NCI-H82 (cell line): ENCODE measurements at regions not wholly inside any gene's neighbourhood (a gene's known extent, or its start where the extent isn't known, plus 50 kb on each side); places are given as distances from the start of the nearest gene placed in this dataset.
"Not testable (repeated sequence)": the region's sequence is repeated elsewhere in the genome, so short reads cannot be mapped to it uniquely, and the experiment has no call there.

Experiments used
- DNase-seq: peaks from one replicate; lab custom pipeline; 2025; lab: John Stamatoyannopoulos, UW

GRCh38 chr6:71602385-71603007, 283.9 kb upstream of the RIMS1 start:
- no peak for DNase-seq

- DNase-seq = no peak
Observed at GRCh38 chr6:71603021-71603420, 283.3 kb upstream of the RIMS1 start.

DNA sequence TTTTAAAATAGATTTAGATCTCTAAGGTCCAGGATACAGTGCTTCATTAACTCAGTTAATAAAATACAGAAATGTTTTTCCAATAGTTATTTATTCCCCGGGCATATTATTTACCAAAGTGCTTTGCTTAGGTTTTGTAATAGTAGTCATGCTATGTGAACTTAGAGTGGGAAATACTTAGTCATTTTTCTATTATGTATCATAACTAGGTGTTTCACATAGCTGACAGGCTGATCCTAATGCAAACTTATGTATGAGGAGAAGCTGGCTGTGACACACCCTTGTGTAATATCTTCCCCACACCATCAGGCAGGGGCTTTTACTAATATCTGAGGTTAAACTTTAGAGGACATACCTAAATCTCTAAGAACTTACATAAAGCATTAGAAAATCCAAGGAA, 277.7 kb upstream of the RIMS1 start:
- no peak for DNase-seq

DNA sequence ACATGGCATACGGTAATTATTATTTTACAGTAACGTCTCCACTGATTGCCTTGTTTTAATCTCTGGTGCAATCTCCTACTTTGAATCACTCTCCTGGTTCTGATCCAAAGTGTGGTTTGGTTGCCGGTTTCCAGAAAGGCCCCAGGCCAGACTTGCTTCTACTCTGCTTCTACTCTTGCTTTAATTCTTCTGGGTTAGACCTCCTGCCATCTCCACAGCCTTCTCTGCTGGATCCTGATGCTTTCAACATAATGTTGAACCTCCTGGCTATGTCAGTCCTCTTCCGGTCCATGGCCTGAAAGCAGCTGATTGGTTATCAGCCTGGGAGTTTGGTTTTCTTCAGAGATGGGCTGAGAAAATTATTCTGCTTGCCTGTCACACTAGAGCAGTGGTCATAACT, 266.5 kb upstream of the RIMS1 start:
- DNase-seq = no peak

DNA sequence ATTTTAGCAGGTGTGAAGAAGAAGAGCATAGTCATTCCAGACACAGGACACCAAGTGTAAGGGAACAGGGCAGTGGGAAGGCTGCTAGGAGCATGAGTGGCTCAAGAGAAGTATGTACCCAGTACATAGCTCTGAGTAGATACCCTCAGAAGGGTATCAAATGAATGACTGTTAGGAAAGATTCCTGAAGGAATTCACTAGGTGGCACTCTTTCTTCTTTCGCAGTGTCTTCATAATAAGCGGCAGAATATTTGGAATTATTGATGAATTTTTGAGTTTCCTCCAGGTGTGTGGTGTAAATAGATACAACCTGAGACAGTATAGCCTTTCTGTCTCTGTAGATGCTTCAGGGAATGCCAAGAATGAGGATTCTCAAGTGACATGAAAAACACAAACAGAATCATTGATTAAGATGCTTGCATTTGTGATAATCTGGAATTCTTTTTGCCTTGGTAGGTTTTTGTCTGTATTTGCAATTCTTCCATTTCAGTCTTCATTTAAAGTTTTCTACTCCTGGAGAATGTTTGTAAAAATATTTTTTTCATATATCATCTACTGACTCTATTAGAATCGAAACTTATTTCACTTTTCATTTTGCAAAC, 264.3 kb upstream of the RIMS1 start:
- DNase-seq = peak; percentile 30

DNA sequence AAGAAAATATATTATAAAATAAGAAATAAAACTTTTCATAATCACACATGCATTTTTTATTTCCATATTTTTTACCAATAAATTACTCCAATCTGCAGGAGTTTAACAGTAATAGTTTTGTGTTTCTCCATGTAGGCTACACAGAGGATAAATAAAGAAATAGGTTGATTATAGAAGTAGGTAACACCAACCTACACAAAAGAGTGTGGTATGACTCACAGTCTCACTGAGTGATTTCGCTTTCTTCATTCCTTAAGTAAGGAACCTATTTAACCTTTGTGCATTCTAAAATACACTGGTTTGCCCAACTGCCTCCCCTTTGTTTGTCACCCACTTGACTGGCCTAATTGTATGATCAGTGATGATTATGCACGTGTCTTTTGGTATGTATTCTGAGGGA, 244.2 kb upstream of the RIMS1 start:
- DNase-seq = no peak

DNA sequence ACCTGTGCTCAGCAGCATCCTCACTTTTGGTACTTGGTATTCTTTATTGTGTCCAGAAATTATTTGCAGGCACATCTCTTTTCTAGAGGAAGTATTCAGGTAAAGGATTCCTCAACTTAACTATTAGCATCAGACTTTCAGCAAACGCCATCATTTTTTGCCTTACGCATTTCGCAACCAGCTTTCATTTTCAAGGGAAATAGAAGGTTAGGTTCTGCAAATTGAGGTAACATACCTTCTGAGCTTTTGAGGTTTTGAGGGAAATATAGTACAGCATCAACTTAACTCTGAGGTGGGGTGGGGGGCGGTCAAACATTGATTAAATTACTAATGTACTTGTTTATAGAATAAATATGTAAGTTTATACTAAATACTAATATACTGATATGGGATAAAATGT, 243.6 kb upstream of the RIMS1 start:
- no peak for DNase-seq

DNA sequence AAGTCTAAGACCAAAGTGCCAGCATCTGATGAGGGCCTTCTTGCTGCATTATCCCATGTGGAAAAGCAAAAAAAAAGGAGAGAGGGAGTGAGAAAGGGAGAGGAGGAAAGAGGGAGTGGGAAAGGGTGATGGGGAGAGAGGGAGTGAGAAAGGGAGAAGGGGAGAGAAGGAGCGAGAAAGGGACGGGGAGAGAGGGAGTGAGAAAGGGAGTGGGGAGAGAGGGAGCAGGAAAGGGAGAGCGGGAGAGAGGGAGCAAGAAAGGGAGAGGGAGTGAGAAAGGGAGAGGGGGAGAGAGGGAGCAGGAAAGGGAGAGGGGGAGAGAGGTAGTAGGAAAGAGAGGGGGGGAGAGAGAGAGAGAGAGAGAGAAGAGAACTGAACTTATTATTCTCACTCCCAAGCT, 241.1 kb upstream of the RIMS1 start:
- DNase-seq = no peak

DNA sequence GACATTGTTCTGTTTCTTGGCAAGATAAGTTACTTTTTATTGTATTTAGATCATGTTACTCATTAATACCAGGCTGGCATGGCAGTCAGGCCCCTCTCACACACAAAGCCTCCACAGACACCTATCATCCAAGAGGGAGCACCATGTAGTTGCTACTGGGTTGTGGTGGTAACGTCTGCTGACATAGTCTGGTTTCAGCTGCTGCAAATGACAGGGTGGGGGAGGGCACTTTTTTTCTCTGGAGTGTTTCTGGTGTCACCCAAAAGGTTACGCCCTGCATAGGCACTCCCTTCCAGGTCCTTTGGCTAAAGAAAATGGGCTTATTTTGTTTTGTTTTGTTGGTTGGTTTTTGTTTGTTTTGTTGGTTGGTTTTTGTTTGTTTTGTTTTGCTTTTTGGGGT, 236.4 kb upstream of the RIMS1 start:
- DNase-seq = no peak

- no peak for DNase-seq
Observed at GRCh38 chr6:71651636-71652035, 234.7 kb upstream of the RIMS1 start.

DNA sequence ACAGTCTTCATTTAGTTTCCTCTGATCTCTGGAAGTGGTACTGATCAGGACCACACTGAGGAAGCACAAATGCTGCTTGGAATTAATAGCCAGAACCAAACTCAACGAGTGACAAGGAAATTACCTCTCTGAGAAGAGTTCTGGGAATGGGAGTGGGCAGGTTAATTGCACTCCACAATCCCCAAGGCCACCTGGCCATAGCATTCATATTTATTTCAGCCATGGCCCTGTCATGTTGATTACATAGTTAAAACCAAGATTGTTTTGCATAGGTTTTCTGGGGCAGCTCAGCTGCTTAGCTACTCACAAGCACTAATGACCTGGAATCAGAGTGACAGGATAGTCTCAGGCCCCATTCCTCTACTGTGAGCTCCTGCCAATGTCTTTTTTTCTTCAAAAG, 230.2 kb upstream of the RIMS1 start:
- DNase-seq = no peak

- DNase-seq = no peak
Observed at GRCh38 chr6:71665931-71666330, 220.4 kb upstream of the RIMS1 start.

- DNase-seq = no peak
Observed at GRCh38 chr6:71672876-71673275, 213.5 kb upstream of the RIMS1 start.

GRCh38 chr6:71675386-71675785, 211.0 kb upstream of the RIMS1 start:
- DNase-seq = no peak

DNA sequence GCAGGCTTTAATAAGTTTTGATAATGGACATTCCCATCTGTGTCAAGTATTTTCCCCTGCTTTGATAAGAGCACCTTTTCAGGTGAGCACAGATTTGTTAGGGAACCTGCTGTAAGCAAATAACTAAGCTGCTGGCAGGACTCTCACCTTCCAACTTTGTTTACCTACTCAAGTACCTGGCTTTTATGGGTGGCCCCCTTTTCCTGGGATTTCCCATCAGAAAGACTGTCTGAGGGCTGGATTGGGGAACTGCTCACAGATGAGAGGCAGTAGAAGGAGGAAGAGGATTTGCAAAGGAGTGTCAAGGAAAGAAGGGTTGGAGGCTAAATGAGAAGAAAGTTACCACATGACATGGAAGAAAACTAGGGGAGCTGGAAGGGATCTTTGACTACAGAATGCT, 210.1 kb upstream of the RIMS1 start:
- no peak for DNase-seq

- DNase-seq = no peak
Observed at GRCh38 chr6:71678091-71678490, 208.3 kb upstream of the RIMS1 start.

DNA sequence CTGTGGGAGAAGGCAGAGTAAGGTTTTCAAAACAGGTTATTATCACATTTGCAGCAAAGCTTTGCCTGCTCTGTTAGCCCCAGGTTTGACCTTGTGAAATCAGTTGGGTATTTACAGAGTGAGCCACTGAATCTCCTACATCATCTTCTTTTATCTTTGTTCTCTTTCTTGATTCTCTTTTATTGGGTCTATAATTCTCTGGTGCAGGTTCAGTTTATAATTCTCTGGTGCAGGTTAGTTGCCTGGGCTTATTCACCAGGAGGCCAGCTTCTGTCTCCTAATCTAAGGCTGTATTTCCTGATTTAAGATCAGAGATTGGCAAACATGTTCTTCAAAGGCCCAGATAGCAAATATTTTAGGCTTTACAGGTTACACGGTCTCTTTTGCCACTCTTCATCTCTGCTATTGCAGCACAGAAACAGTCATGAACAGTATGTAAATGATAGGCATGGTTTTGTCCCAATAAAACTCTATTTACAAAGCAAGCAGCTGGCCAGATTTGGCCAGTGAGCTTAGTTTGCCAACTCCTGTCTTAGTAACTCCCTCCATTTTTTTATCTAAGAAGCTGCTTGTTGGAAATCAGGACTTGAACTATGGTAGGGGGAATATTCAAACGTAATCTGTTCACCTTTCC, 205.0 kb upstream of the RIMS1 start:
- DNase-seq = no peak

DNA sequence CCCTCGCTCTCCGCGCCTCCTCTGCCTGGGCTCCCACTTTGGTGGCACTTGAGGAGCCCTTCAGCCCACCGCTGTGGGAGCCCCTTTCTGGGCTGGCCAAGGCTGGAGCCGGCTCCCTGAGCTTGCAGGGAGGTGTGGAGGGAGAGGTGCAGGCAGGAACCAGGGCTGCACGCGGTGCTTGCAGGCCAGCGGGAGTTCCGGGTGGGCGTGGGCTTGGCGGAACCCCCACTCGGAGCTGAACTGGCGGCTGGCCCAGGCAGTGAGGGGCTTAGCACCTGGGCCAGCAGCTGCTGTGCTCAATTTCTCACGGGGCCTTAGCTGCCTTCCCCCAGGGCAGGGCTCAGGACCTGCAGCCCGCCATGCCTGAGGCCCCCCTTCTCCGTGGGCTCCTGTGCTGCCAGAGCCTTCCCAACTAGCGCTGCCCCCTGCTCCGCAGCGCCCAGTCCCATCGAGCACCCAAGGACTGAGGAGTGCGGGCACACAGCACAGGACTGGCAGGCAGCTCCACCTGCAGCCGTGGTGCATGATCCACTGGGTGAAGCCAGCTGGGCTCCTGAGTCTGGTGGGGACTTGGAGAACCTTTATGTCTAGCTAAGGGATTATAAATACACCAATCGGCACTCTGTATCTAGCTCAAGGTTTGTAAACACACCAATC, 200.2 kb upstream of the RIMS1 start:
- DNase-seq = not testable (repeated sequence)

- DNase-seq = no peak
Observed at GRCh38 chr6:71698702-71699101, 187.6 kb upstream of the RIMS1 start.

- DNase-seq = no peak
Observed at GRCh38 chr6:71706523-71706922, 179.8 kb upstream of the RIMS1 start.

DNA sequence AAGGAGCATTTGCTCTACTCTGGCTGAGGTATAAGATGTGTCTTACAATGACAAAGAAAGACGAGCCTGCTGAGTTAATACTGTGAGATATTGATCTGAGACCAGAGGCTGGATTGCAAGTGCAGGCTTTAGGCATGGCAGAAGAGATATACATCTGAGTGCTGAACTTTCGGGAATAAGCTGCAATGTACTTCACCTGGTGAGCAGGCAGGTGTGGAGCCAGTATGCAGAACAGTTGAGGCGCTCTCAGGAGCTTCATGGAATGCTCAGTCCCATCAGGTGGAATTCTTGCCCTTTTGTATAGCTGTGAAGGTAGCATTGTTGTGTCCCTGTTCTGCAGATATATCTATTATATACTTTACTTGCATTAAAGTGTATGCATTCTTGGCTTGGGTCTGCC, 179.3 kb upstream of the RIMS1 start:
- no peak for DNase-seq

GRCh38 chr6:71720705-71721104, 165.6 kb upstream of the RIMS1 start:
- no peak for DNase-seq

DNA sequence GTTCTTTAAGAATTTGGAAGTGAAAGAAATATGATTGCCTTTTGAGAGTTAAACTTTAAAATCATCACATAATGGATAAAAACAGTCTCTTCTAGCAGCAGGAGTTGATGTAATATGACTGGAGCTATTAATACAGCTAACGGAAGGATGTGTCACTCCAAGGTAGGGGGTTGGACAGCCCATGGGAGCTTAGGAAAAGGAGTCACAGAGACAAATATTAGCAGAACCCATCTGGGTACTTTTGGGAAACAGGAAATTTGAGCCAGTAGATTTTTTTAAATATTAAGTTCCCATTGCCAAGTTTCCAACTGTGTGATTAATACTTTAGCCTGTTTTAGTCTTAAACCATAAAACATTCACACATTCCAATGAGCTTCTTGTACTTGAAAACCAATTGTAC, 164.7 kb upstream of the RIMS1 start:
- no peak for DNase-seq
